Astrocyte of the cerebellum (primary cell): ENCODE measurements at regions not wholly inside any gene's neighbourhood (a gene's known extent, or its start where the extent isn't known, plus 50 kb on each side); places are given as distances from the start of the nearest gene placed in this dataset.

Source experiments
- DNase-seq: peaks from one replicate; pipeline ENCODE4 v3.0.0-alpha.2; 2011; ENCODE audit warnings: low read depth
- H3K4me3 ChIP-seq: 2 replicates; pipeline ENCODE4 v1.5.1; 2011; ENCODE audit warnings: mild to moderate bottlenecking, low read depth, low read length, moderate library complexity
- in situ Hi-C: cut with HindIII; loops from 2 replicates; pipeline ENCODE4 v1.10.0; 2017; ENCODE audit warnings: low sequenced_read_pairs
- TF ChIP-seq, protein P1 (sequence below): IDR thresholded peaks from 2 replicates; pipeline ENCODE4 v1.5.1; 2012; ENCODE audit warnings: low read length, low read depth, moderate library complexity, mild to moderate bottlenecking; ENCODE audit errors: missing control alignments

DNA sequence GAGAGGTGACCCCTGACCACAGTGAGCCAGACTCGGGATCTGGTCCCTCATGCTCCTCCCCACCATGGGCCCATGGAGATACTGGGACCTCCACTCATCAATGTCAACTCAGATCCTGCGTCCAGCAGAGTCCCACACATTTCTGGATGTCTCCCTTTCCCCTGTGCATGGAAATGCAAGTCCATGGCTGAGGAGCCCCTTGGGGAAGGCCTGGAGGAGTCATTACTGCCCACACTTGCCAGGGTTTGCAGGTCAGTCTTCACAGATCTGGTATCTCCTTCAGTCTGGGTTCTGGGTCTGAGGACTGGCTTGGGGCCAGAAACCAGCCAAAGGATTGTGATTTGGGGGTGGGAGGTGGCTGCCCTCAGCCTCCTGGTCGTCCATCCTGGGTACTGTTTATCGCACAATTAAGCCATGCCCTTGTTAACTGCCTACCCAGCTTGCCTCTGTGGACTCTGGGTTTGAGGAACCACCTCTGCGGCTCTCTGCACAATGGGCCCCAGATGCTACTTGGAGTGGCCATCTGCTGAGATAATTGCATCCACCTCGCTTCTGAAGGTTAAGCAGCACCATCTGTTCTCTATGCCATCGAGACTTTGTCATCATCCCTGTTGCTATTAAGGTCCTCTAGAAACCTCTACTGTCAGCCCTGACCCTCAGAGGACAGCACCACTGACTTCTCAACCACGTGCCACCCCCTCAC lies 49.9 kb upstream of the KLF13 start:
- TF ChIP-seq, protein P1, sequence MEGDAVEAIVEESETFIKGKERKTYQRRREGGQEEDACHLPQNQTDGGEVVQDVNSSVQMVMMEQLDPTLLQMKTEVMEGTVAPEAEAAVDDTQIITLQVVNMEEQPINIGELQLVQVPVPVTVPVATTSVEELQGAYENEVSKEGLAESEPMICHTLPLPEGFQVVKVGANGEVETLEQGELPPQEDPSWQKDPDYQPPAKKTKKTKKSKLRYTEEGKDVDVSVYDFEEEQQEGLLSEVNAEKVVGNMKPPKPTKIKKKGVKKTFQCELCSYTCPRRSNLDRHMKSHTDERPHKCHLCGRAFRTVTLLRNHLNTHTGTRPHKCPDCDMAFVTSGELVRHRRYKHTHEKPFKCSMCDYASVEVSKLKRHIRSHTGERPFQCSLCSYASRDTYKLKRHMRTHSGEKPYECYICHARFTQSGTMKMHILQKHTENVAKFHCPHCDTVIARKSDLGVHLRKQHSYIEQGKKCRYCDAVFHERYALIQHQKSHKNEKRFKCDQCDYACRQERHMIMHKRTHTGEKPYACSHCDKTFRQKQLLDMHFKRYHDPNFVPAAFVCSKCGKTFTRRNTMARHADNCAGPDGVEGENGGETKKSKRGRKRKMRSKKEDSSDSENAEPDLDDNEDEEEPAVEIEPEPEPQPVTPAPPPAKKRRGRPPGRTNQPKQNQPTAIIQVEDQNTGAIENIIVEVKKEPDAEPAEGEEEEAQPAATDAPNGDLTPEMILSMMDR: no peak
- DNase-seq: no peak
- in situ Hi-C loops: no loop called here
- no peak overlapping the region for H3K4me3 ChIP-seq
